ENCODE measurements at regions not wholly inside any gene's neighbourhood (a gene's known extent, or its start where the extent isn't known, plus 50 kb on each side); places are given as distances from the start of the nearest gene placed in this dataset.

DNA sequence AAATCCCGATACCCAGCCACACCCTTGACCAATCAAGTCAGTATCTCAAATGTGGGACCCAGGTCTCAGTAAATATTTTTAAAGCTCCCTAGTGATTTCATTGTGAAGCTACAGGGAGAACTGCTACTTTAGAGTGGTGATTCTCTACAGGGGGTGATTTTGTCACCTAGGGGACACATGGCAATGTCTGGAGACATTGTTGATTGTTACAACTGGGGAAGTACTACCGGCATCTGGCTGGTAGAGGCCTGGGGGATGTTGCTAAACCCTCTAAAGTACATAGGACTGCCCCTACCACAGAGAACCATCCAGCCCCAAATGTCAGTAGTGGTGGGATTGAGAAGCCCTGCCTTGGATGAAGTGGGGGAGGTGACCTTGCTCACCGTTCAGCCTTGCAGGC, 152.9 kb downstream of the RPS24 start:
- DNase-seq (ENCODE audit: low read depth, low spot score) = no peak

DNA sequence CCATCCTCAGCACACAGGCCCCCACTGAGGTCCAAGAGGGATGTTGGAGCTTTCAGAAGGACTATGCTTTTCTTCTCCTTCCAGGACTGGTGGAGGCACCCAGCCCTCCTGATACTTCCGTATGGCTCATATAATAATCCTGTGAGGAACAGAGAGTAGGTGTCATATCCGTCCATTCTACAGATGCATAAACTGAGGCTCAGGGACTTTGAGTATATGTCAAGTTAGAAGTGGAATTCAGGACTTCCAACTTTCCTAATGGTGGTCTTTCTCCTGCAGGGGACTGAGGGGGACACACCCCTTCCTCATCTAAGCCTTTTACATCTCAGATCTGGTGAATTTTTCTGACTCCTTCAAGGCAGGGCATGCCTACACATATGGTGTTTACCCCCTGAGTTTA, 153.7 kb downstream of the RPS24 start:
- DNase-seq (ENCODE audit: low read depth, low spot score) = no peak

DNA sequence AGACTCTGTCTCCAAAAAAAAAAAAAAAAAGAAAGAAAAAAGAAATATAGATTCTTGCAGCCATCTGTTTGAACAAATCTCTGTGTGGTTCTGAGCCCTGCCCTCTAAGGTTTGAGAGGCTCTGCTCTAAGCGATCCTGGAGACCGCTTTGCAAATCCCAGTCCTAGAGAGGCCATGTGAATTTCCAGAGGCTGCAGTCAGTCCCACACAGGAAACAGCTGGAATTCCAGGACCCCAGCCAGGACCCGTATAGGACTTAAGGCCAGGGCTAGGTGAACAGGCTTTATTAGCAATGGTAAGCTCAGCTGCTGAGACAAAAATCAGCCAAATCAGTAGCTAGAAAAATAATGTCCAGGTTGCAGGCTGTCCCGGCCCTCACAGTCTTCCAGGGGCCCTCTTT, 154.8 kb downstream of the RPS24 start:
- DNase-seq (ENCODE audit: low read depth, low spot score) = no peak

DNA sequence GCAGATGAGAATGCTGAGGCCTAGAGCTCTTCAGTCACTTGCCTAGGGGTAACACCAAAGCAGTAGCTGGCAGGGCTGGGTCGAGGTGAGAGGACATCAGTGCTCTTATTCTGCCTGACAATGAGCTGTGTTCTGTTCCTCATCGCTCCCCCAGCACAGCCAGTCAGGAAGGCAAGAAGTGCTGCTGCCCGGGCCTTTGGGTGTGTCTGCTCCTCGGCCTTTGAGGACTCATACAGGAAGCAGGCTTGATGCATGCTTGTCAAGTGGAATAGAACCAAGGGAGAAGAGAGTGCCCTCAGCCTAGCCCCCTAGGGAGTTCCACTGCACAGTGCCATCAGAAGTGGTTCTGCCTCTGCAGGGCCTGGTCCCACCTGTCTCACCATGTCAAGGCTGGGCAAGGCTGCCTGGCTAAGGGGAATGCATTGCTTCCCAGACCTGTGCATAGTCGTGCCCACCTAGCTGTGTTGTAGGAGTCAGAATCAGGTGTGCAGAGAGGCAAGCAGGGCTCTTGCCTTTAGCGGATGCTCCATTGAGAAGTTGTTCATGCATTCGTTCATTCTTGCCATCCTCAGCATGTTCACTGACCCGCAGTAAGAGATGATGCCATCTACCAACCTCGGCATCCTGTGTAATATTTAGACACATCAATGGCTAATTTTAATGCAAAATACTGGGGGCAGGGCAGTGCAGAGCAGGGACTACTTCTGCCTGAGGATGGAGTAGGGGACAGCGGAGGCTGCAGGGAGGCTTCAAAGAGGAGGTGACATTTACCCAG, 156.6 kb downstream of the RPS24 start:
- DNase-seq (ENCODE audit: low read depth, low spot score) = no peak

DNA sequence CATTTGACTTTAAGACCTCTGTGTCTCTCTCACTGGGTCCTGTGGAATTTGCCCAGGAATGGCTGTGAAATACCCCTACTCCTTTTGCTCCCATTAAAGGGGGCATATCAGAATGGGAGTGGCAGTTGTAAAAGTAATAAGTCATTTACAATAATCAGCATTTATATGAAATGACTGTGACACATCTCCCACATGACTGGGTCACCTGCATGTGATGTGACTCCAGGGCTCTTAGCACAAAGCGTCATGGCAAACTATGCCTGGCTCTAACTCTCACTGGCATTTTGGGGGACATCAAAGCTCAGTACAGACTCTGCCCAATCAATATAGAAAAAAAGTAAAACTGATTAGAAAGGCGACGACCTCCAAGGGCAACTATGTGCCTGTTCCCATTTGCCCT, 157.6 kb downstream of the RPS24 start:
- no peak for DNase-seq (ENCODE audit: low read depth, low spot score)

DNA sequence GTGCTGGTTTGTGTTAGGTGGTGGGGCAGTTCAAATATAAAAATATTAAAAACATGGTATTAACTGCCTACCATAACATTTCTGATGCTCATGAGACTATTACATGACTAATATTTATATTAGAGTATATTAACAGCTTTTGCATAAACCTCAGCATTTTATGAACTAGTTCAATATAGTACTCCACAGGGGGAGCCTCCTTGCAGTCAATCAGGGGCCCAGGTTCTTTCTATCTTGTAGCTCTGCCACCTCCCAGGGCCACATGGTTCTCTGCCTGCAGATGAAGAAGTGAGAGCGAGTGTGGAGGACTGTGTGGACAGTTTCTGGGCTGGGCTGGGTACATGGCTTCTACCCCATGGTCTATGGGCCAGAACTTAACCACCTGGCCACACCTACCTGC, 159.5 kb downstream of the RPS24 start:
- no peak for DNase-seq (ENCODE audit: low read depth, low spot score)

DNA sequence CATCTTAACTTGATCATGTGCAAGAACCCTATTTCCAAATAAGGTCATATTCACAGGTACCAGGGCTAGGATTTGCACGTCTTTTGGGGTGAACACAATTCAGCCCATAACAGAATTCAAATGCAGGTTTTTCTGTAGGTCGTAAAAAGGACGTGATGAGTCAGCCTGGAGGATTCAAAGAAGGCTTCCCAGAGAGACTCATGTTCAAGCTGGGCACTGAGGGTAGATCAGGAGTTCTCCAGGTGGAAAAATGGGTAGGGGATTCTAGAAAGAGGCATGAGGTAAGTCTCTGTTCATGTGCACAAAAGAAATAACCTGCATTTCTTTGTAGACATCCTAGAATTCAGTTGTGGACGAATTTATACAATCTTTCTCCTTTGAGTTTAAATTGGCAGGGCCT, 160.4 kb downstream of the RPS24 start:
- DNase-seq (ENCODE audit: low read depth, low spot score) = no peak

DNA sequence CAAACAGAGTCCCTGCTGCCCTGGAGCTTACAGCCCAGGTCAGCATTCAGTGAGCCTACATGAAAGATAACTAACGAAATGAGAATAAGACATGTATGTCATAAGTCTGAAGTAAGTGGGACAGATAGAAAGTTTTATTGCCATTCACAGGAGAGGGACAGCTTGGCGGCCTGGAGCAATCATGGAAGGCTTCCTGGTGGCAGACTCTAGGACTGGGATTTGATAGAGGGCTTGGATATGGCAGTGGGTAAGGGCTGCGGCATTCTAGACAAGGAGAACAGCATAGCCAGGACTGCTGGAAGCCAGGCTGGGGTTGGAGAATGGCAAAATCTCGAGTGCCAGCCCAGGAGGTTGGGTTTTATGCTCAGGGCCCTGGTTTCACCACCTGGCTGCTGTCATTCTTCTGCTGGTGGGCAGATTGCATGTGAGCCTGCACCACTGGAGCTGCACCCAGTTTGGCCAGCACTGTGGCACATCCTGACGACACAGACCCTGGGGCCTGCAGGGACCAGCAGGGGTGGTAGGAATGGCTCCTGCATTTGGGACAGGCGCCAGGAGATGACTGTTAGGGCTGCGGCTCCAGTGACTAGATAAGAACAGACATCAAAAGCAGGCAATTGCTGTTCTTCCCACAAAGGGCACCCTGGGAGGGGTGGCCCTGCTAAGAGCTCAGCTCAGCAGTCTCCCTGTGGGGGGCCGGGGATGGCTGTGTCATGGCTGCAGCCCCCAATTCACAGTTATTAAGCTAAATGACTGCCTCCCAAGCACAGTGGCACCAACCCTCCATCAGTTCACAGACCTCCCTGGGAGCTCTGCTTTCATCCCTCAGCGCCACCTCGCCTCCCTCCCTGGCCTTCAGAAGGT, 161.1 kb downstream of the RPS24 start:
- no peak for DNase-seq (ENCODE audit: low read depth, low spot score)

DNA sequence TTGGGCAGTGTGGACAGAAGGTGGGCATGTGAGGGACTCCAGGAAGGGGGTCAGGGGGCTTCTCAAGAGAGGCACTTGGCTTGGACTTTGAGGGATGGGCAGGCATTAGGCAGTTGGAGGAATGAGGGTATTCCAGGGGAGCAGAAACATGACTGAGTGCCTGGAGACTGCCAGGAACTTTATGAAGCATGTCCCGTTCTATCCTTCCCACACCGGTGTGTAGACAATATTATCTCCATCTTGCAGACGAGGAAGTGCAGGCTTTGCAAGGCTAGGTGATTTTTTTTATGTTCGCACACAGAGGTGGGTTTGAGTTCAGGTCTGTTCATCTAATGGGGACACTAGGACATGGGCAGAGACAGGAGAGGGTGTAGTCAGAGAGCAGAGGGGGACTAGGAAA, 162.7 kb downstream of the RPS24 start:
- no peak for DNase-seq (ENCODE audit: low read depth, low spot score)

DNA sequence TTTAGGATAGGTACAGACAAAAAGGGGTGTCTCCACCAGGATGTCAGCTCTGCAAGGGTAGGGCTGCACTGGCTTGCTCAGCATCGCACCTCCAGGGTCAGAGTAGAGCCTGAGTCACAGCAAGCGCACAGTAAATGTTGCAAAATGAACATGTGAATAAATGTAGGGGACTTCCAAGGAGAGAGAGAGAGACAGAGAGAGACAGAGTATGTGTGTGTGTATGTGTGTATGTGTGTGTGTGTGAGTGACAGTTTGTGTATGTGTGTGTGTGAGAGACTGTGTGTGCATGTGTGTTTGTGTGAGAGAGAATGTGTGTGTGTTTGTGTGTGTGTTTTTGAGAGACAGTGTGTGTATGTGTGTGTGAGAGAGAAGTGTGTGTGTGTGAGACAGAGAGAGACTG, 163.3 kb downstream of the RPS24 start:
- no peak for DNase-seq (ENCODE audit: low read depth, low spot score)

DNA sequence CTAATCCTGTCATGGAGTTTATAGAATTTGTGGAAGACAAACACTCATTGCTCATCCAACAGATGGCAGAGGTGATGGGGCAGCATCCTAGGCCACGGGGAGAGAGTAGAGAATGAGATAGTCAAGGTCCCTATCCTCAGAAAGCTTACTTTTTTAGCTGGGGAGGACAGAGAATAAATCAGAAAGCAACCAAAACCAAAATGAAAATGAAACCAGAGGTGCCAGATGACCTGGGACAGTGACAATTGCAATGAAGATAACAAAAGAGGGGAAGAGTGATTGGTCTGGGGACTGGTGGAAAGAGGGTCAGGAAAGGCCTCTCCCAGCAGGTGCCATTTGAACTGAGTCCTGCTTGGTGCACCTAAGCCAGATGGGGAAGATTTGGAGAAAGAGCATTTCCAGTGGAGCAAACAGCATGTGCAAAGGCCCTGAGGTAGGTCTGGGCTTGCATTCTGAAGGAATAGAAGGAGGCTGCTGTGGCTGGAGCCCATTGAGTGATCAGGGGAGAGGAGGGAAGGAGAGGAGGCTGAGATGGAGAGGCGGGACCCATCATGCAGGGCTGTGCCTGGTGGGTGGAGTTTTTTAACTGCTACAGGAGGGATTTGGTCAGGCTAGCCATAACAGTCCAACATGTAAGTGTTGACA, 164.1 kb downstream of the RPS24 start:
- DNase-seq (ENCODE audit: low read depth, low spot score) = no peak

DNA sequence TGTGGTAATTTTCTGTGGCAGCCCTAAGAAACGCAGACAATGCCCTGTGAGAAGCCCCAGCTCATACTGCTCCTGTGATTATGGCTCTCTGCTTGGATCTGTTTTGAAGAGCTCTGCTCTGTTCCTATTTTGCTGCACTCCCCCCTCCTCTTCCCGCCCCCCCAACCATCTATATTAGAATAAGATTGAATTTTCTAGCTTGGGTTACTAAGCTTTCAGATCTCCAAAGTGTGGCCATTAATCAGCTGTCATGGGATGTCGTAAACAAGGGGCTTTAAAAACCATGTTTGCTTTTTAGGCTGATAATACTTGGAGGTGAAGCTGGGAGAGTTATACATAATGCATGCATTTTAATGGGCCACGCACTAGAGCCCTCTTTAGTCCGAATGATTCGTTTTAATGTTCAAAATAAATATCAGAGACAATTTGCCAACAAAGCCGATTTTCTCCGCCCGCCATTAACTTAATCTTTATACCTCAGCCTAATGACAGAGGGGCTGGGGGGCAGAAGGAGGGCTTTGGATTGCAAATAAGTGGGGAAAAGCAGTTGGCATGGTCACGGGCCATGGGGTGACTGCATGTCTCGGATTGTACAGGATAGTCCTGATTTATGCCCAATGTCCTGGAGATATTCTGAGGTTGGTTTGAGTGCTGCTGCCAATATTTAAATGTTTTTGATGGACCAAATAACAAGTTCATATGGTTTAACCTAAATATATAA, 165.5 kb downstream of the RPS24 start:
- no peak for DNase-seq (ENCODE audit: low read depth, low spot score)

DNA sequence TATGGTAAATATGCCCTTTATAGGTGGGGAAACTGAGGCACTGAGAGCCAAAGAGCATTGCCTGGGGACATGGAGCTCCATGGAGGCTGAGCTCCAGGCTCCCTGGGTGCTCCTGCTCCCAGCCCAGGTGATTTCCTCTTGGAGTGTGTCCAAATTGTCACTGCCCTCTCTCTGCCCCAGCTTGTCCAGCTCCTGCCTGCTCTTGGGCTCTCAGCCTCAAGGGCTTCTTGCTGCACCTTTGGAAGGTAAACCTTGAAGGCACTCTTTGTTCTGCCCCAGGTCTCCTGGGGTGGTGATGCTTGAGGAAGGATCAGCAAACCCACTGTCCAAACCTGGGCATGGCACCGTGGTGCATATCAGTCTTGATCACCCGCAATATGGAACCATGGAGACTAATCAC, 166.1 kb downstream of the RPS24 start:
- DNase-seq (ENCODE audit: low read depth, low spot score) = no peak

DNA sequence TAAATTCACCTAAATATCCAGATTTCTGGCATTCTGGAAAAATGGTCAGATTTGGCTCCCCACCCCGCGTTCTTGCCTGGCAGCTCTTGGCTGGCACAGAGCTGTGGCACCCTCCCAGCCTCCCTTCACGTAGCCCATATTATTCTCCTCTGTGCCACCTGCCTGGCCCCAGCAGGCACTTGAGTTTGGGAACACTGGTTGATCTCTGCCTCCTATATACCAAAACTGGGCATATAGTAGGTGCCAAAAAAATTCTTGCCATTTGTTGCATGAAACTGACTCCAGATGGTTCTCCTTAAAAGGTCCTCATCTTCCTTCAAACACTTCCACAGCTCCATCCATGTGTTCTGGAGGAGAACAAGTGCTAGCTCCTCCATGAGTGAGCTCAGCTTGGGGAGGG, 167.0 kb downstream of the RPS24 start:
- DNase-seq (ENCODE audit: low read depth, low spot score) = no peak

DNA sequence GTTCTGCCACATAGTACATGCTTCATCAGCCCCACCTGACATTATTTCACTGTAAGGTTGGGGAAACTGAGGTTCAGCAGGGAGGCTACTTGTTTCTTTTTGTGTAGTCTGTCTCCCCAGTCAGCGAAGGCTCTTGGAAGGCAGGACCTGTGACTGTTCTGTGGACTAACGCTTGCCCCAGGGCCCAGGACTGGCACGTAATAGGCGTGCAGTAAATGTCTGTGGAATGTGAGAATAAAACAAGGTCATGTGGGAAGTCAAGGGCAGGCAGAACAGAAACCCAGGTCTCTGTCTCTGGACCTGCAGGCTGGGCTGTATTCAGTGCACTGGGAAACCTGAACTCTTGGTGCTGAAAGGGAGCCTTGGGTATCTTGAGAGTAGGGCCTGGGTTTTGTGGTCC, 168.7 kb downstream of the RPS24 start:
- no peak for DNase-seq (ENCODE audit: low read depth, low spot score)

DNA sequence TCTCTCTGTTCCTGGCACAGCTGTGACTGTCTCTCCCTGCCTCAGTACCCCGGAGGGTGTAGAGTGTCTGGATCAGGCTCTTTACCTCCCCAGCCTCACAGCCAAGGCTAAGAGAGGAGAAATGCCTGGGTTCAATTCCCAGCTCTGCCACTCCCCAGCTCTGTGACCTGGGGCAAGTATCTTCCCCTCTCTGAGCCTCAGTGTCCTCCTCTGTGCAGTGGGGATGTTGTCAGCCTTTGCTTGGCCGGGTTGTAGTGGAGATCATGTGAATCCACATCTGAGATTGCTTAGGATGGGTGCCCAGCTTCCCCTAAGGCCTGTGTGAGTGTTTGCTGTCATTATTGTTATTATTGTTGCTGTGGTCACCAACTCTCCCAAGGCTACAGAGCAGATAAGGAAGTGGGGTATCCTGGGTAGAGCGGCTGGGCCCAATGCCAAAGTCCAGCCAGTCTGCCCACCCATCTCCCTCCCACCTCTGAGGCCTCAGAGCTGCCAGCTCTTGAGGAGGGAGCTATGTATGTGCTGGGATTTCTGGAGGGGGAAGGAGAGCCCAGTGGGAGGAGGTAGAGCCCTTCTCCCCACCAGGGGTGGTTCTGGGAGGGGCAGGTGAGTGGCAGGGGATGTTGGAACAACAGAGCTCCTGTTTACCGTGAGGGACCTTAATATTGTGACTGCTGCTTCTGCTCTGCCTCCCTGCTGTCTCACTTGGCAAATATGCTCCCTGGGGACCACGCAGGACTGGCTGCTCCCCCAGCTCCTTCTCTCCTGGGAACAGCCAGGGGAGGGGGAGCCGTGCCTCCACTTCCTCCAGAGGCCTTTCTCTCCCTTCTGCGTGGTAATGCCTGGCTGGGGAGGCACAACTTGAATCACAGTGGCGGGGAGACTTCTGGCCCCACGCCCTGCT, 170.5 kb downstream of the RPS24 start:
- DNase-seq (ENCODE audit: low read depth, low spot score) = no peak

DNA sequence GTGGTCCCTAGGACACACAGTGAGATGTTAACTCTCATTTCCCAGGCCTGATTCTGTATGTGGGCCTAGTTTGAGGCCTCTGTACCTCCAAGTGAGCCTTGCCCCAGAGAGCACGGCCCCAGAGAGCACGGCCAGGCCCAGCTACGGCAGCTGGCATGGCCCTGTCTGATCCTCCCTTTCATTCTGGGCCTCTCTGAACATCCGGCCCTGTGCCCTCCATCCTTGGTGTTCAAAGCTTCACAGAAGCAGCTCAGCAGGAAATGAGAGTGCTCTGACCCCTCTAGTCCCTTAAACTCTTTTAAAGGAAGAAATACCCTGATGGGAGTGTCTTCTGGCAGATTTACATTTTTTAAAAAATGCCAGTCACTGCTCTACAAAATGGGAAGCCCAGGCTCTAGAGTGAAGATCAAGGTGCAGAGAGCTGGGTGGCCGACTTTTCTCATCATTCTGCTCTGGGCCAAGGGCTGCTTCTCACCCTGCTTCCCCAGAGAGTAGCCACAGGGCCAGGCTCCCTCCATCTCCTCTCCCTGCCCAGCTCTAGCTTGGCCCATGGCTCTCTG, 171.9 kb downstream of the RPS24 start:
- DNase-seq (ENCODE audit: low read depth, low spot score) = no peak

DNA sequence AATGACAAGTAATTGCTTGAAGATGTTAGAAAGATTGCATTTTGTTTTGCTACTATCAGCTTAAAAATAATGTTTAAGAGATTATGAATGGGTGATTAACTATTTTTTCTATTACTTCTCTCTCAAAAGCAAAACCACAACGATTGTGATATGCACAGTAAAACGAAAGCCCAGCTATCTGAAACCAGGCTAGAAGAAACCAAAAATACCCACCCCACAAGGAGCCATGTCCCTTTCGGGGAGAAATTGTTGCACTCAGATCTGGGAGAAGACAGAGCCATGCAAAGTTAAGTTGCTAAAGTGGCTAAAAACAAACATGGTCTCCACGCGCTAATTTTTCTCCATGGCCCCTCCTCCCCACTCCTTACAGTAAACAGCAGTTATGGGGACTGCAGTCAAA, 173.6 kb downstream of the RPS24 start:
- DNase-seq (ENCODE audit: low read depth, low spot score) = no peak

DNA sequence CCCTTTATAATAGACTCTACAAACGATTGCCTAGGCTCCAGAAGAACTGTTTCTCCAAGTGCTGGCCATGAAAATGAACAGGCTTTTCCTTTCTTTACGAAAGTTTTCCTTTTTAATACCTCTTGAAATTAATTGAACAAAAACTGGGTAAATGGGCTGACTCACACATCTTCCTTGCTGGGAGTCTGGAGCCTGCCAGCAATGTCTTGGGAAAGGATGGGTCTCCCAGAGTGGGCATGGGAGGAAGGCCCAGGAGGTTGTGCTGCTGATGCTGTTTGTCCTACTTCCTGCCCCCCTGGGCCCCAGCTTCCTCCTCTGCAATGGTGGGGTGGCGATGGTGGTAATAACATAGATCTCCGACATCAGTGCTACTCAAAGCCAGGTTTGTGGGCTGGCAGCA, 174.1 kb downstream of the RPS24 start:
- no peak for DNase-seq (ENCODE audit: low read depth, low spot score)

DNA sequence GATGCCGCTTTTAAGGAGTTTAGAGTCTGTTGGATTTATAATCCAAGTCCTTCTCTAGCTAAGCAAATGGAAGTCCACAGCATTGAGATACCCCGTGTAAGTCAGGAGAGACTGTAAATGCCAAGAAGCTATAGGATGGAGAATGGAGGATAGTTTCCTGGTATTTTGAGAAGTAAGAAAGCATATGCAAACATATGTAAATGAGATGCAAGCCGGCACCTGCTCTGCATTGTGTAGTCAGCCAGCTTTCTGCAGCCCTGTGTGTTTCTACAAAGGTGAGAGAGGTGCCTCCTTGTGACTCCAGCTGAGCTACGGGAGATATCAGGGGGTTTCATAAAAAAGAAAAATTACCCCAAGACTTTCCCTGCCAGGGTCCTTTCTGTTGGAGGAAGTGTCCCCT, 176.3 kb downstream of the RPS24 start:
- no peak for DNase-seq (ENCODE audit: low read depth, low spot score)

DNA sequence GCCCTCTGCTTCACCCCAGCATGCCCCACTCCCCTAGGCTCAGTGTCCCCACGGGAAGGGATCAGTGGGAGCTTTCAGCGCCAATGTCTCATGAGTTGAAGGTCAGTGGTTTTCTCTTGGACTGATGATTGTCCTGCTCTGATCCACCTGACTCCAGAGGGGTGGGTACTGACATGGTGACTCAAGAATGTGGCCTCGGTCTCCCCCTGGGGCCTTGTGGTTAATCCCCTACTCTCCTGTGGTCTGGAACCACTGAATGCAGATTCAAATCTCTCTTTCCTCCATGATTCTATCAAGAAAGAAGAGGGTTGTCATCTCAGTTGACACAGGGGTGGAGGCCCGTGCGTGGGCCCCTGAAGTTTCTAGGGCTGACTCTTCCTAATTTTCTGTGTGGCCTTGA, 176.9 kb downstream of the RPS24 start:
- no peak for DNase-seq (ENCODE audit: low read depth, low spot score)

All from brain pericyte (primary cell).